D721Med (cell line): ENCODE measurements at regions not wholly inside any gene's neighbourhood (a gene's known extent, or its start where the extent isn't known, plus 50 kb on each side); places are given as distances from the start of the nearest gene placed in this dataset.

Experiments used
- DNase-seq: peaks from one replicate; pipeline ENCODE4 v3.0.0; 2011; ENCODE audit warnings: low spot score; ENCODE audit not compliant: insufficient read length
- FAIRE-seq: peaks from 2 replicates; lab custom pipeline; 2011; peaks lifted over from hg19 to GRCh38; lab: Jason Lieb, UNC
- TF ChIP-seq, protein P1 (sequence below): IDR thresholded peaks from 2 replicates; pipeline ENCODE4 v1.5.1; 2012; ENCODE audit warnings: mild to moderate bottlenecking, control low read depth; ENCODE audit not compliant: insufficient read depth; ENCODE audit errors: missing control alignments

DNA sequence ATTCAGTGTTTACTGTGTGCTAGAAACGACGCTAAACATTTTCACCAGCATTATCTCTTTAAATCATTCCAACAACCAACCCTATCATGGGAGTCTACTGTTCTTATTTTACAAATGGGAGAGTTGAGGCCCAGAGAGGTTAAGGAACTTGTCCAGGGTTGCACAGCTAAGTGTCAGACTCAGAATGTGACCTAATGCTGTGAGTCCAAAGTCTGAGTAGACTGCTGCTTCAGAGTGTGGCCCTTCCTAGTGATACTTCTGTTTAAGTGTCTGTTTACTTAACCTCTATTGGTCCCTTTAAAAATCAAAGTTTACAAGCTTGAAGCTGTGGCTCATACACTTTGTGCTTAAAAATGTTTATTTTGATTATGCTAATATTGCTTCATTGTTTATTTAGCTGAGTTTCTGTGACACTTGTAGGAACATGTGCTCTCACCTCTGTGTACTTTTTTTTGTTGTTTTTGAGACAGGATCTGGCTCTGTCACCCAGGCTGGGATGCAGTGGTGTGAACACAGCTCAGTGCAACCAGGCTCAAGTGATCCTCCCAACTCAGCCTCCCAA, 84.4 kb upstream of the SYPL1 start:
- TF ChIP-seq, protein P1, sequence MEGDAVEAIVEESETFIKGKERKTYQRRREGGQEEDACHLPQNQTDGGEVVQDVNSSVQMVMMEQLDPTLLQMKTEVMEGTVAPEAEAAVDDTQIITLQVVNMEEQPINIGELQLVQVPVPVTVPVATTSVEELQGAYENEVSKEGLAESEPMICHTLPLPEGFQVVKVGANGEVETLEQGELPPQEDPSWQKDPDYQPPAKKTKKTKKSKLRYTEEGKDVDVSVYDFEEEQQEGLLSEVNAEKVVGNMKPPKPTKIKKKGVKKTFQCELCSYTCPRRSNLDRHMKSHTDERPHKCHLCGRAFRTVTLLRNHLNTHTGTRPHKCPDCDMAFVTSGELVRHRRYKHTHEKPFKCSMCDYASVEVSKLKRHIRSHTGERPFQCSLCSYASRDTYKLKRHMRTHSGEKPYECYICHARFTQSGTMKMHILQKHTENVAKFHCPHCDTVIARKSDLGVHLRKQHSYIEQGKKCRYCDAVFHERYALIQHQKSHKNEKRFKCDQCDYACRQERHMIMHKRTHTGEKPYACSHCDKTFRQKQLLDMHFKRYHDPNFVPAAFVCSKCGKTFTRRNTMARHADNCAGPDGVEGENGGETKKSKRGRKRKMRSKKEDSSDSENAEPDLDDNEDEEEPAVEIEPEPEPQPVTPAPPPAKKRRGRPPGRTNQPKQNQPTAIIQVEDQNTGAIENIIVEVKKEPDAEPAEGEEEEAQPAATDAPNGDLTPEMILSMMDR, result no peak
- no peak for DNase-seq
- no peak for FAIRE-seq

DNA sequence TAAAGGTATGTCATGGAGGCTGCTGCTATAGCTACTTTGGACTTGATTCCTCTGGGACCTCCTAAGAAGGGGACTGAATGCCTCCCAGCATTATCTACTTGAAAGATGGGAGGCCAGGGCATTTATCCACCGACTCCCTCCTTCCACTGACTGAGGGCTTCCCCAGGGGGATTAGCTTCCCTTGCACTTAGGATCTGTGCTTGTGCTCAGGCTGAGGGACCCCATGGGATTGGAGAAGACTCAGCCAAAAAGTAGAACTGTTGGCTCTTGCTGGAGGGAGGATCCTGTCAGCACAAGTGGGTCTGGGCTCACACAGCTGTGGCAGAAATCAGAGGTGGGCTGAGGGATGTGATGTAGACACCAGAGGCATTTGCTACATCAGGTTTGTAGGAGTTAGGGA, 81.5 kb upstream of the SYPL1 start:
- DNase-seq, result no peak
- FAIRE-seq, result no peak
- TF ChIP-seq, protein P1, result no peak

DNA sequence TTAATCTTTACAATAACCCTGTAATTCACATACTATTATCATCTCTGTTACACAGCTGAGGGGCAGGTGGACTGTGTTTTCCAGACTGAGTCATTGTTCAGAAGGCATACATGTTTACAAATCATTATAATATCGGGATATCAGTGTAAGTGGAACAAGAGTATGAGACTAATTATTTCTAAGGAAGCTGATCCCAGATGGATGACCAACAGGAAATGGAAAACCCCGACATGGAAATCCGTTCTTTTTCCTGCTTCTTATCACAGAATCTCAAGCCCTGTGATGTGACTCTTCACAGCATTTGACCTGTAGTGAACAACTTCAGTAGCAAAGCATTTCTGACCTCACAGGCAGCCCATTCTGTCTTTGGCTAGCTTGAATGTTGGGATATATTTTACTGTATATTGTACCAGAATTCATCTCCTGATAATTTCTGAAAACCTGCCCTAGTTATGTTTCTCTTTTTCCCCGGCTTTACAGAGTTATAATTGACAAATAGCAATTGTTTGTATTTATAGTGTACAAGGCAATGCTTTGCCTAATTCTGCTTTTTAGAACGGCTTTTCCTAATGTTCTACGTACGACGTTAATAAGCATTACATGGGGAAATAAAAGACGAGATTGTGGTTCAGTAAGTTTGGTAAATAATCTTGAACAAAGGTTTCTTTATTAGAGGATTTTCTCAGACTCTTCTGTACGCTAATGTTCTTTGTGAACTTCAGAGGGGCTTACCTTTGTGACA, 78.6 kb upstream of the SYPL1 start:
- FAIRE-seq (no peak), DNase-seq (no peak)
- TF ChIP-seq, protein P1, result no peak

DNA sequence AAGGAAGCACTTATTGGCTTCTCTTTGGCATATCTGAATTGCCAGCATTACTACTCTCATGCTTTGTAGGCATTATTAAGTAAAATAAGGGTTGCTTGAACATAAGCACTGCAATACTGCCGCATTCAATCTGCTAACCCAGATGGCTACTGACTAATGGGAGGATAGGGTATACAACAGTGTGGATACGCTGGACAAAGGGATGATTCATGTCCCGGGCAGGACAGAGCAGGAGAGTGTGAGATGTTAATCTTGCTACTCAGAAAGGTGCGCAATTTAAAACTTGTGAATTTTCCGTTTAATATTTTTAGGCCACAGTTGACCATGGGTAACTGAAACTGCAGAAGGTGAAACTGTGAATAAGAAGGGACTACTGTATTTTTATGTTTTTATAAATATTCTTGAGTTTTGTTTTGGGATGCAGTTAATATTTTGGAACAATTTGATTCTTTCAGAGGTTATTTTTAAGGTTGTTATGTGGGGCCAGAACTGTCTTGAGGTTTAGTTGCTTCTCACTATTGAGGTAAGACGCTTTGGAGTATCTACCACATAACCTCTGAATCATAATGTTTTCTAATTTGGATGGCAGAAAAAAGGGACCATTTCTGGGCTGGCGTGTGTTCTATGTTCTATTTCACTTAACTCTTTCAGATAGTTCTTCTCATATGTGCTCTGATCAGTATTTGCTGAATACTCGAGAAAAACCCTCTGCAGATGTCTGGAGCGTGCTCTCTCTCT, 75.7 kb upstream of the SYPL1 start:
- FAIRE-seq, result no peak
- TF ChIP-seq, protein P1, result no peak
- DNase-seq, result no peak

DNA sequence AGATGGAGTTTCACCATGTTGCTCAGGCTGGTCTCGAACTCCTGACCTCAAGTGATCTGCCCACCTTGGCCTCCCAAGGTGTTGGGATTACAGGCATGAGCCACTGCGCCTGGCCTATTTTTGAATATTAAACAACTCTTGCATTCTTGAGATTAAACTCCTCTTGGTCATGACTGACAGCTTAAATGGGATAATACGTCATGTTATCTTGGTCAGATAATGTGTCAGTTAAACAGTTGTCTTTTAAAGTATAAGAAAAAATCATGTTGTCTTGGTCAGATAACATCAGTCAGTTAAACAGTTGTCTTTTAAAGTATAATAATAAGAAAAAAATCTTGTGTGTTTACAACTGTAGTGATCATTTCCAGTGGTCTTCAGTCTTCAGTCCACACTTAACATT, 73.6 kb upstream of the SYPL1 start:
- DNase-seq (no peak), FAIRE-seq (no peak)
- TF ChIP-seq, protein P1, result no peak

DNA sequence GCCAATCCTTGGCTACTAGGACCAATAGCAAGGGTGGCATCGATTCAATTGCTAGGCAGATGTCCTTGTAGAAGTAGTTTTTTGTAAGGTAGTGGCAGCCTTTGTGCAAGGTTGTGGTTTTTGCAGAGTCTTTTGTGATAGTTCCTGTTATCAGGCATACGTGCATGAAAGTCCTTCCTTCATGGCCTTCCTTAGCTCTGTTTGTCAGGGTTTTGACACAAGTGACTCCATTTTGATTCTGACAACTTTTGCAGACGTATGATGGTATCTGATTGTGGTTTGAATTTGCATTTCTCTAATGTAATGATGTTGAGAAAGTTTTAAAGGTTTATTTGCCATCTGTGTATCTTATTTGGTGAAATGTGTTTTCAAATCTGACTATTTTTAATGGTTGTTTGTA, 71.8 kb upstream of the SYPL1 start:
- DNase-seq, result no peak
- TF ChIP-seq, protein P1, result no peak
- no peak for FAIRE-seq

DNA sequence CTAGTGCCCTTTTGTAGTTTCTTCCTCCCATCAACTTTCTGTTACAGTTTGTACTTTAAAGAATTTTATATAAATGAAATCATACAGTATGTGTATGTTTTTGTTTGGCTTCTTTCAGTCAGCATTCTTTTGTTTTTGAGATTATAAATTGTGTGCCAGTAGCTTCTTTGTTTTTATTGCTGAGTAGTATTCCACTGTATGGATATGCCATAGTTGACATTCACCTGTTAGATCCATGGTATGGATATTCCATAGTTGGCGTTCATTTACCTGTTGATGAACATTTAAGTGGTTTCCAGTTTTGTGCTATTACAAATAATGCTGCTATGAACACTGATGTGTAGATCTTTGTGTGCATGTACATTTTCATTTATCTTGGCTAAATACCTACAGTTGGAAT, 70.8 kb upstream of the SYPL1 start:
- FAIRE-seq, result no peak
- TF ChIP-seq, protein P1, result no peak
- no peak for DNase-seq
